ENCODE measurements at regions not wholly inside any gene's neighbourhood (a gene's known extent, or its start where the extent isn't known, plus 50 kb on each side); places are given as distances from the start of the nearest gene placed in this dataset.

DNA sequence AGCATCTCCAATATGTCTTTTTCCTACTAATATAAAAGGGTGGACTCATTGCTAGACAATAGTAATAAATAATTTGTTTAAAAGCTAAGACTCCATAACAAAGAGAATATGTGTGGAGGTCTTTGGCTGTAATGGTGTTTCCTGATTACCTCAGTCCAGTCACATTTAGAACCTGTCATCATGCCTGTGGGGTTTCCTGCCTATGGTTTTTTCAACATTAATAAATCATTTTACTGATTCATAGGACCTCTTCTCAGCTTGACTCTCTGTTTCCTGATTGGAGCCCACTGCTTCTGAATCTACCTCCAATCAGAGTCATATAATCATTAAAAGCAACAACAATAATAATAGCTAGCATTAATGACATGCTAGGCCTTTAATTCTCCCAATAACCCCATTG lies 52.4 kb upstream of the GNAI1 start:
- intact Hi-C loops (cut with DNase I) = no loop called here
- no peak for ATAC-seq
- no peak for DNase-seq (ENCODE audit: missing footprints)

DNA sequence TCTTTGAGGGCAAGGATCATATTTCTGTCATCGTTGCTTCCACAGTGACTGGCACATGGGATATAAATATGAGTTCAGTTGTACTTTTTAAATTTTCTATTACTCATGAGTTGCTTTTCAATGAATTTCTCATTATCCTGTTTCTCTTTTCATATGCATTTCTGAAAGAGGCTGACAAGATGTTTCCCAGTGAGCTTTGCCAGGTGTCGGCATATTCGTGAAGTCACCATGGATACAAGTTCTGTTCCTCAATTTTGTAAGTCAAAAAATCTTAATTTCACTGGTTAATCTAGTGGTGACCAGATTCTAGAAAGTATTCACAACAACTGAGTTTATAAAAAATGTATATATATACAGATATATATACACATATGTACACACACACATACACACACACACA lies 55.7 kb upstream of the GNAI1 start:
- intact Hi-C loops (cut with DNase I) = no loop called here
- no peak for ATAC-seq
- DNase-seq (ENCODE audit: missing footprints) = no peak

- ATAC-seq (no peak), DNase-seq (ENCODE audit: missing footprints) (no peak)
- intact Hi-C loops (cut with DNase I) = no loop called here
These were observed 56.4 kb upstream of the GNAI1 start for GRCh38 chr7:80078159-80078731.

GRCh38 chr7:80070391-80070790 lies 64.2 kb upstream of the GNAI1 start:
- intact Hi-C loops (cut with DNase I) = no loop called here
- no peak for ATAC-seq
- no peak for DNase-seq (ENCODE audit: missing footprints)

- ATAC-seq = no peak
- intact Hi-C loops (cut with DNase I) = no loop called here
- no peak for DNase-seq (ENCODE audit: missing footprints)
These were observed 68.0 kb upstream of the GNAI1 start for GRCh38 chr7:80066639-80067038.

DNA sequence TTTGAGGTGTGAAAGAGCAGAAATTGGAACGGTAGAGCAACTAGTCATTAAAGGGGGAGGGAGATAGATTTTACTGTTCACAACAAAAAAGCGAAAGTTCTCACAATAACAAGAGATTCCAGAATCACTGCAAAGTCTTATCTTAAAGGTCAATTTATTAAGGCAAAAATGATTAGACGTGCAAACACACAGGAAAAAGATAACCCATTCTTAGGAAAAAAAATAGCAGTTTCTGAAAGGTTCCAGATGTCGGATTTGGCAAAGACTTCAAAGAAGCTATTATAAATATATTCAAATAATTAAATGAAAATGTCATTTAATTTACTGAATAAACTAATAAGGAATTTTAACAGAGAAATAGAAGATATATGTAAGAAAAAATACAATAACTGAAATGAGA lies 70.8 kb upstream of the GNAI1 start:
- intact Hi-C loops (cut with DNase I) = loop anchor here (5.0 kb wide), 1 partner anchor 598 kb away; no protein-coding TSS in a partner anchor
- DNase-seq (ENCODE audit: missing footprints) (no peak), ATAC-seq (no peak)

DNA sequence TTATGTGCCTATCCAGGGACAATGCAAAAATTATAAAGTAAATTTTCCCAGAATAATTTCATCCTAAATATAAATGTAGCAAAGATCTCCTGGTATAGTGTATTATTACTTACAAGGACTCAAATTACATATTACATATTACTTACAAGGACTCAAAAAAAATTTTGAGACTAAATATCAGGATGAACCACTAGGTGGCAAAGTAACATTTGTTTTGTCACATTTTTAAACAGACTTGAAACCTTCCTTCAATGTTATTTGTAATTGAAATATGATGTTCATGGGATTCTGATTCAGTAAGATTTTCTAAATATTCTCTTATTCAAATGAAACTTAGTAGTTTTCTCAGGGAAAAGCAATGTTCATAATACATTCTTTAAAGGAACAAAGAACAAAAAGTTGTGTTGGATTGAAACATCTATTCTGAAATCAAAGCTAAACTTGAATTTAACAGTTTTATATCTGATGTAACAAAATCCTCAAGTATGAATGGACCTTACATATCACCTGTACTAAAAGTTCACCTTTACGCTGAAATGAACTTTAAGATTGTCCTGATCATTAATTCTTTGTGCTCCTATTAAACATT lies 74.3 kb upstream of the GNAI1 start:
- DNase-seq (ENCODE audit: missing footprints) = no peak
- no peak for ATAC-seq
- intact Hi-C loops (cut with DNase I) = loop anchor here (2.0 to 5.0 kb wide), 2 partner anchors 330 to 602 kb away; no protein-coding TSS in a partner anchor

- intact Hi-C loops (cut with DNase I) = no loop called here
- DNase-seq (ENCODE audit: missing footprints) = no peak
- ATAC-seq = no peak
These were observed 77.1 kb upstream of the GNAI1 start for GRCh38 chr7:80057488-80057887.

DNA sequence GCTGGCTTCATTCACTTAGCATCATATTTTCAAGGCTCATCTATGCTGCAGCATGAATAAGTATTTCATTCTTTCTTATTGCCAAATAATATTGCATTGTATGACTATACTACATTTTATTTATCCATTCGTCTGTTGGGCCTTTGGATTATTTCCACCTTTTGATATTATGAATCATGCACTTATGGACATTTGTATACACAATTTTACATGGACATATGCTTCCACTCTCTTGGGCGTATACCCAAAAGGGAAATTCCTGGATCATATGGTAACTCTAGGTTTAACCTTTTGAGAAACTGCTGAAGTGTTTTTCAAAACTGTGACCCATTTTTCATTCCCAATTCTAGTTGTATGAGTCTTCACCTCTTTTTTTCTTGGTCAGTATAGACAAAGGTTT lies 80.3 kb upstream of the GNAI1 start:
- intact Hi-C loops (cut with DNase I) = no loop called here
- ATAC-seq = no peak

DNA sequence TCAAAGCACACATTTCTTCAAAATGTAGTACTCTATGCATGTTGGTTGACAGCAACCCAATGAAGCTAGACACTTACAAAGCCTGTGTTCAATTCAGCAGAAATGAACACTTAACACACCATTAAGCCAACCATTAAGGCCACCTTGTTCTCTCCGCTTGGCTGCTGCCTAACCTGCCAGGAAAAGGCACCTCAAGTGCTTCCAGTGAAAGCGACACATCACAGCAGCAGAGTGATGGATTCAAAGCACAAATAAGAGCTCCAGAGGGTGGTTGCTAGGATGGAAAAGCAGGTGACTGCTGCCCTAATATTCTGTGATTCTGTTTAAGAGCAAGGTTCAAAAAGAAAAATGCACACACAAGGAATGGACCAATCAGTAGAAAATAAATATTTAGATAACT lies 81.5 kb upstream of the GNAI1 start:
- intact Hi-C loops (cut with DNase I) = no loop called here
- no peak for ATAC-seq
- DNase-seq (ENCODE audit: missing footprints) = no peak

More for the DNA sequence above, 80.3 kb upstream of the GNAI1 start:
- no peak for DNase-seq (ENCODE audit: missing footprints)

- DNase-seq (ENCODE audit: missing footprints) (no peak), ATAC-seq (no peak)
- intact Hi-C loops (cut with DNase I) = no loop called here
These were observed 86.7 kb upstream of the GNAI1 start for GRCh38 chr7:80047856-80048459.

DNA sequence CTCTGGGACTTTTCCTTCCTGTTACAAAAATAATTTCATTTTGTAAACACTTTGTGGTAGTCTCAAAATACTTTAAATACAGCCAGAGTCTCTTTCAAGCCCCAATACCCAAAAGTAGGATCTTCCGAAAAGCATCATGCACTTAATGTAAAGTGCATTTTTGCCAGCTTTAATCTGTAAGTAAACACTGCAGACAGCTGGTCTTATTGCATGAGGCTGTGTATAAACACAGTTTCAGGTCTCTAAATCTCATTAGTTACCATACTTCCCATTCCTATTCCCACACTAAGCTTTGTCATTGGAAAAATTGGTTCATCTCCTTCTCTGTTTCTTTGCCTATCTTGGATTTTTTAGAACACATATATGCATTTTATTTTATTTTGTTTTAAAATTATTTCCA lies 87.6 kb upstream of the GNAI1 start:
- intact Hi-C loops (cut with DNase I) = no loop called here
- ATAC-seq = no peak
- DNase-seq (ENCODE audit: missing footprints) = no peak

GRCh38 chr7:80044796-80045195 lies 89.8 kb upstream of the GNAI1 start:
- ATAC-seq = no peak
- intact Hi-C loops (cut with DNase I) = no loop called here
- DNase-seq (ENCODE audit: missing footprints) = no peak

- ATAC-seq (no peak), DNase-seq (ENCODE audit: missing footprints) (no peak)
- intact Hi-C loops (cut with DNase I) = no loop called here
These were observed 93.9 kb upstream of the GNAI1 start for GRCh38 chr7:80040752-80041151.

GRCh38 chr7:80040335-80040734 lies 94.3 kb upstream of the GNAI1 start:
- ATAC-seq (no peak), DNase-seq (ENCODE audit: missing footprints) (no peak)
- intact Hi-C loops (cut with DNase I) = no loop called here

DNA sequence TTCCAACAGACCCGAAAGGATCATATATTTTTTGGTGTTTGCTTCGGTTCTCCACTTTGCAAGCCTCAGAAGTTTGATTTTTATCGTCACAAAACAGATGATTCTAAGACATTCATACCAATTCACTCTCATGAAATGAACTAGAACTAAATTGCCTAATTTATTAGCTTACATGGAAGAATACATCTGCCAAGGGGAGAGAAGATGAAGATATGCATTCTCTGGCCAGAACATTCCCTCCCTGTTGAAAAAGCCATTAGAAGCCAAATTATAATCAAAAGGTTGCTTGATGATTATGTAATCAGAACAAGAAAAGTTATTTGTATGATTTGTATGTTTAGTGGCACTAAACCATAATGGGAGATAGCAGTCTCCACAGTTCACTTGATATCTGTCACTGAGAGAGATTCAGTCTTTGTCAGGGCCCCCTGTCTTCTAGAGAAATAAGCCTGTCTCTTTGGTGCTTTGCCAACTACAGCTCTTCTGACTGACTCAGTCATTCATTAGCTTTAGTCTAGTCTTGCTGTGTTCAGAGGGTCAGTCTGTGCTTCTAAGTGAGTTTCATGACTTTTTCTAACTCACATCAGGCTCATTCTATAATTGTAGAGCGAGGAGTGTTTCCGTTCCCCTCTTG lies 95.3 kb upstream of the GNAI1 start:
- no peak for ATAC-seq
- DNase-seq (ENCODE audit: missing footprints) = no peak
- intact Hi-C loops (cut with DNase I) = no loop called here

DNA sequence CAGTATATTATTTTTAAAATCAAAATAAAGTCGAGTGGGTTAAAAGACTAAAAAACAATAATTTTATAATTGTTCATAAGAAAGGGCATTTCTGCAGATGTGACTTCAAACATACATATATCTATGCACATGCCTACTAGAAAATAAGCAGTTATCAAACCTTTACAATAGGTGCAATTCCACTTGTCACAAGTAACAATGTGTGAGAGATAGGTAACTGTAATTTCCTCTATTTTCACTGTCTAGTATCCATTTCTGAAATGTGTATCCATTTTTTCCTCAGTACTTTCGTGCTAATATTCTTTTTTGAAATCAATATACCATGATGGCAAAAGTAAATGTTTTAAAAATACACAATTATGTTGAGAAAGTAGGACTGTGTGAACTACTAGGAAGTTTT lies 96.9 kb upstream of the GNAI1 start:
- ATAC-seq (no peak), DNase-seq (ENCODE audit: missing footprints) (no peak)
- intact Hi-C loops (cut with DNase I) = no loop called here

DNA sequence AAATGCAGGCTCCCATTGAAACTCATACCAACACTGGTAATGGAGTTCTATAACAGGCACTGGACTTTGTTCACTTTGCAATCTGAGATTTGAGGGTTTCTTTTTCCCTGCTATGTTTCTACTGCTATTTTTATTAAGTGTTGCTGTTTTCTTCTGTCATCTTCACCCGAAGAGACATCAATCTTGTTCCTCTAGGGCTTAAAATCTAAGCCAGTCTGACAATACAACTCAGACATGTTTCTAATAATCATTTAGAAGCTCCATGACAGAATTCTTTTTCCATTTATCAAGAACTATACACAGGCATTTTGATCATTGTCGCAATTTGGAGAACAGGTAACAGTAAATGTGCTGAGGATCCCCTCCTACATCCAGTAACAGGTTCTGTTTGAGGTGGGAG lies 98.5 kb upstream of the GNAI1 start:
- ATAC-seq (no peak), DNase-seq (ENCODE audit: missing footprints) (no peak)
- intact Hi-C loops (cut with DNase I) = no loop called here

GRCh38 chr7:80028717-80029116 lies 105.9 kb upstream of the GNAI1 start:
- no peak for DNase-seq (ENCODE audit: missing footprints)
- ATAC-seq = no peak
- intact Hi-C loops (cut with DNase I) = no loop called here

DNA sequence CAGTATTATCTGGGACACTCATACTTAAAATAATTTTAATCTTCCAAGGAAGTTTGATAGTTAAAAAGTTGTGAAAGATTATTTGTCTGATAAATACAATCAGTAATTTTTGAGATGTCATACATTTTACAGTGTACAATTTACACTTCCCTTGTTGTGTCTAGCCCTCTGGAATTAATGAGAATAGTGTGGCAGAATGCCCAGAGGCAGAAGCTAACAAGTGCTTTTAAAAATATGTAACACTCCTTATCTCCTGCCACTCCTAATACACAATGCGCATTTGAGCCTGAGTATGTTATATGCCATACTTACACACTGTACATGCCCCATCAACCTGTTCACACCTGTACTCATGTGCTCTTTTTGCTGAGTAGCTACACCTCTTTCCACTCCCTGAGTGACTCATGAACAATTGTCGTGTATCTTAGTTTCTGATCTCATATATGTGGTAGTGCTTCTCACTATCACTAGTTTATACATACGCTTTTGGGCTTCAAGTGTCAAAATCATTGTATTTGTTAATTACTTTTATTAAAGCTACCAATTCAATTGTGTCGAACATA lies 106.9 kb upstream of the GNAI1 start:
- intact Hi-C loops (cut with DNase I) = no loop called here
- DNase-seq (ENCODE audit: missing footprints) = no peak
- ATAC-seq = peak; percentile 28

Measured in Right ventricle myocardium inferior (tissue), 1 donor.